Inferior parietal cortex (tissue), 1 donor: ENCODE measurements at regions not wholly inside any gene's neighbourhood (a gene's known extent, or its start where the extent isn't known, plus 50 kb on each side); places are given as distances from the start of the nearest gene placed in this dataset.

Experiments
- DNase-seq: peaks from one replicate; pipeline ENCODE4 v3.0.0-alpha.2; 2016; ENCODE audit errors: extremely low spot score

GRCh38 chr9:89793124-89793495 lies 188.3 kb downstream of the GADD45G start:
- DNase-seq, result no peak

GRCh38 chr9:89793551-89793950 lies 188.7 kb downstream of the GADD45G start:
- no peak for DNase-seq

GRCh38 chr9:89794918-89795317 lies 190.1 kb downstream of the GADD45G start:
- no peak for DNase-seq

- DNase-seq, result no peak
Measured at GRCh38 chr9:89795538-89796195, 190.9 kb downstream of the GADD45G start.

GRCh38 chr9:89796606-89797005 lies 191.8 kb downstream of the GADD45G start:
- DNase-seq, result no peak

GRCh38 chr9:89797255-89797654 lies 192.4 kb downstream of the GADD45G start:
- DNase-seq, result no peak

- DNase-seq, result no peak
Measured at GRCh38 chr9:89797937-89798455, 193.2 kb downstream of the GADD45G start.

- no peak for DNase-seq
Measured at GRCh38 chr9:89798547-89799120, 193.8 kb downstream of the GADD45G start.

- DNase-seq, result no peak
Measured at GRCh38 chr9:89799221-89799620, 194.4 kb downstream of the GADD45G start.

GRCh38 chr9:89799766-89800165 lies 195.0 kb downstream of the GADD45G start:
- no peak for DNase-seq

GRCh38 chr9:89801341-89801740 lies 196.5 kb downstream of the GADD45G start:
- DNase-seq, result no peak

- DNase-seq, result peak; percentile 25
Measured at GRCh38 chr9:89801742-89802670, 197.2 kb downstream of the GADD45G start.

GRCh38 chr9:89802781-89803355 lies 198.1 kb downstream of the GADD45G start:
- peak; percentile 39 for DNase-seq

- no peak for DNase-seq
Measured at GRCh38 chr9:89803403-89803802, 198.6 kb downstream of the GADD45G start.

- no peak for DNase-seq
Measured at GRCh38 chr9:89804766-89805531, 200.1 kb downstream of the GADD45G start.

- no peak for DNase-seq
Measured at GRCh38 chr9:89805571-89806292, 200.9 kb downstream of the GADD45G start.

- DNase-seq, result no peak
Measured at GRCh38 chr9:89806371-89807100, 201.7 kb downstream of the GADD45G start.

- no peak for DNase-seq
Measured at GRCh38 chr9:89807101-89807395, 202.2 kb downstream of the GADD45G start.

GRCh38 chr9:89807682-89808075 lies 202.9 kb downstream of the GADD45G start:
- DNase-seq, result no peak

- DNase-seq, result no peak
Measured at GRCh38 chr9:89808076-89808755, 203.4 kb downstream of the GADD45G start.
